NCI-H2029 (cell line): ENCODE measurements at regions not wholly inside any gene's neighbourhood (a gene's known extent, or its start where the extent isn't known, plus 50 kb on each side); places are given as distances from the start of the nearest gene placed in this dataset.

Experiments used
- DNase-seq: peaks from one replicate; lab custom pipeline; 2025; lab: John Stamatoyannopoulos, UW

GRCh38 chr17:79417476-79417988 lies 193.3 kb downstream of the RBFOX3 start:
- DNase-seq: no peak

GRCh38 chr17:79415909-79416308 lies 194.9 kb downstream of the RBFOX3 start:
- no peak for DNase-seq

GRCh38 chr17:79415365-79415764 lies 195.5 kb downstream of the RBFOX3 start:
- no peak for DNase-seq

- no peak for DNase-seq
Observed at GRCh38 chr17:79414793-79415211, 196.0 kb downstream of the RBFOX3 start.

GRCh38 chr17:79414063-79414792 lies 196.6 kb downstream of the RBFOX3 start:
- peak; percentile 49 for DNase-seq

- DNase-seq: peak; percentile 78
Observed at GRCh38 chr17:79413611-79414010, 197.2 kb downstream of the RBFOX3 start.

GRCh38 chr17:79412886-79413390 lies 197.9 kb downstream of the RBFOX3 start:
- DNase-seq: no peak

GRCh38 chr17:79412110-79412509 lies 198.7 kb downstream of the RBFOX3 start:
- no peak for DNase-seq

GRCh38 chr17:79411419-79411818 lies 199.4 kb downstream of the RBFOX3 start:
- no peak for DNase-seq

GRCh38 chr17:79410681-79411080 lies 200.2 kb downstream of the RBFOX3 start:
- DNase-seq: peak; percentile 28

- DNase-seq: no peak
Observed at GRCh38 chr17:79408251-79408650, 202.6 kb downstream of the RBFOX3 start.

GRCh38 chr17:79407385-79407784 lies 203.5 kb downstream of the RBFOX3 start:
- DNase-seq: no peak

GRCh38 chr17:79406316-79406715 lies 204.5 kb downstream of the RBFOX3 start:
- peak; percentile 81 for DNase-seq

- no peak for DNase-seq
Observed at GRCh38 chr17:79405823-79406222, 205.0 kb downstream of the RBFOX3 start.

GRCh38 chr17:79404136-79404911 lies 206.5 kb downstream of the RBFOX3 start:
- DNase-seq: no peak

- DNase-seq: no peak
Observed at GRCh38 chr17:79401704-79402674, 208.9 kb downstream of the RBFOX3 start.

- DNase-seq: peak; percentile 13
Observed at GRCh38 chr17:79400989-79401703, 209.7 kb downstream of the RBFOX3 start.

- DNase-seq: no peak
Observed at GRCh38 chr17:79399610-79400144, 211.2 kb downstream of the RBFOX3 start.

GRCh38 chr17:79398441-79398840 lies 212.4 kb downstream of the RBFOX3 start:
- DNase-seq: no peak

- DNase-seq: no peak
Observed at GRCh38 chr17:79396696-79397095, 214.2 kb downstream of the RBFOX3 start.

GRCh38 chr17:79395545-79395944 lies 215.3 kb downstream of the RBFOX3 start:
- DNase-seq: no peak
